Breast epithelium (tissue), 4 donors: ENCODE measurements at regions not wholly inside any gene's neighbourhood (a gene's known extent, or its start where the extent isn't known, plus 50 kb on each side); places are given as distances from the start of the nearest gene placed in this dataset.

ENCODE experiments used
- DNase-seq, 2 donors: peaks; one replicate each; pipeline ENCODE4 v3.0.0-alpha.2; 2019; ENCODE audit warnings: low spot score in 2 of 2
- H3K27ac ChIP-seq, 2 donors: fragments of 200-600 bp; sonication (generic) in 1 of 2; one replicate each; pipeline ENCODE4 v1.5.1; 2016 to 2019; ENCODE audit warnings: mild to moderate bottlenecking in 1 of 2
- H3K27me3 ChIP-seq, 2 donors: fragments of 200-600 bp; sonication (generic) in 1 of 2; one replicate each; pipeline versions ENCODE4 v1.5.1 to v1.6.0; 2017 to 2019; ENCODE audit warnings: control low read depth in 1 of 2, mild to moderate bottlenecking in 1 of 2
- H3K36me3 ChIP-seq: fragments of 200-600 bp; one replicate; pipeline ENCODE4 v1.5.1; 2019
- H3K4me1 ChIP-seq, 2 donors: fragments of 200-600 bp; sonication (generic); one replicate each; pipeline ENCODE4 v1.5.1; 2016 to 2019; ENCODE audit warnings: control low read depth in 1 of 2
- H3K4me3 ChIP-seq, 3 donors: fragments of 200-600 bp; sonication (generic); 1 replicate in 2 of 3; 2 replicates in 1 of 3; pipeline ENCODE4 v1.5.1; 2016 to 2019; ENCODE audit warnings: mild to moderate bottlenecking in 3 of 3, moderate library complexity in 2 of 3
- H3K9me3 ChIP-seq, 2 donors: fragments of 200-600 bp; sonication (generic) in 1 of 2; one replicate each; pipeline ENCODE4 v1.5.1; 2016 to 2019; ENCODE audit warnings: control low read depth in 1 of 2
- CTCF ChIP-seq, 3 donors: fragments of 450-650 bp; IDR thresholded peaks; one replicate each; pipeline ENCODE4 v1.5.1; 2016 to 2017; ENCODE audit warnings: antibody characterized with exemption in 3 of 3, mild to moderate bottlenecking in 3 of 3, moderate library complexity in 3 of 3
- POLR2A ChIP-seq: fragments of 450-650 bp; IDR thresholded peaks from one replicate; pipeline ENCODE4 v1.6.1; 2016; ENCODE audit warnings: antibody characterized with exemption, mild to moderate bottlenecking, moderate library complexity
- POLR2AphosphoS5 ChIP-seq, 3 donors: sonication (generic); formaldehyde crosslinking; IDR thresholded peaks; one replicate each; pipeline ENCODE4 v1.6.1; 2017; ENCODE audit warnings: antibody characterized with exemption in 3 of 3
- intact Hi-C: fragments of 100-400 bp; cut with DNase I; formaldehyde crosslinking; loops from one replicate; pipeline ENCODE4 v1.15.1; 2023; ENCODE audit warnings: low total_unique reads

DNA sequence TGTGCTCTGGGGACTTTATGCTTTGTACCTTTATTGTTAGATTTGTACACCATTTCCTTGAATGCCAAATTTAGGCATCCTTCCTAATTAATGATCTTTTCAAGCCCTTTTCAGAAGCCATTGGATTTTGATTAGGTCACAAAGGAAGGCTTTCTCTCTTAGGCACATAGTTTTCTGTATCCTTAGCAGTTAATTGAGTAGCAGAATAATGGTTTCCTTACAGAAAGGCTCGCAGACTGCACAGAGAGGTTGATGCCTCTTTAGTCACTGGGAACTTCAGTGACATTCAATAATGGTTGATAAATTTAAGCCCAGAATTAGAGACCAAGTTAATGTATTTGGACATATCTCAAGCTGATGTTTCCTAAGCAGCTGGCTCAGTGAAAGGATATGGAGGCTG is 139.1 kb upstream of the VGLL2 start:
- Histone ChIP-seq H3K36me3 (no peaks in the 10 kb centered on the region), H3K4me1 (no peaks in the 10 kb centered on the region), H3K4me3 (no peak overlapping the region), H3K9me3 (peaks cover 0 to 7% of the 10 kb centered on the region in 2 donors), H3K27ac (no peak overlapping the region), H3K27me3 (no peaks in the 10 kb centered on the region)
- TF ChIP-seq POLR2A (no peak), POLR2AphosphoS5 (IDR thresholded peaks at IDR 0.05) (no peak), CTCF (IDR thresholded peaks at IDR 0.05) (no peak)
- no peak for DNase-seq
- intact Hi-C loops, result no loop called here

DNA sequence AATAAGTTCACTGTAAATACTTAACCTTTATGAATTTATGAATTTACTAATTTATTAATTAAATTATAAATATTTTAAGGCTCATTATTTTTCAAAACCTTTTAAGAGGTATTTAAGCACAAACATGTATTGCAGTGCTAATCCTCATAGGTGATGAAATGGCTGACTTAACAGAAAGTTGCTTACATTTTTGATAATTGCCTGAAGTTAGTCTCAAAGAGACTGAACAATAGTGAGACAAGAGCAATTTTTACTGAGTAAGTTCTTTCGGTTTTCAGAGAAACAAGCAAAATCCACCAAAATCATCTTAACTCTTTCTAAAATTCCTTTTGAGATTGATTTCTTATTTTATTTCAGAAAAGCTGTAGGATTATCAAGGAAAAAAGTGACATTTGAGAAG is 137.3 kb upstream of the VGLL2 start:
- Histone ChIP-seq H3K27ac (no peak overlapping the region), H3K4me1 (no peaks in the 10 kb centered on the region), H3K36me3 (no peaks in the 10 kb centered on the region), H3K9me3 (peaks cover 0 to 6% of the 10 kb centered on the region in 2 donors), H3K27me3 (no peaks in the 10 kb centered on the region), H3K4me3 (no peak overlapping the region)
- intact Hi-C loops, result no loop called here
- no peak for DNase-seq
- TF ChIP-seq POLR2A (no peak), CTCF (IDR thresholded peaks at IDR 0.05) (no peak), POLR2AphosphoS5 (IDR thresholded peaks at IDR 0.05) (no peak)

- no peak for TF ChIP-seq POLR2A
- no peak for TF ChIP-seq POLR2AphosphoS5 (IDR thresholded peaks at IDR 0.05)
- TF ChIP-seq CTCF (IDR thresholded peaks at IDR 0.05), result no peak
- no peak for DNase-seq
- Histone ChIP-seq H3K4me3 (no peak overlapping the region), H3K27ac (no peak overlapping the region), H3K27me3 (no peaks in the 10 kb centered on the region), H3K9me3 (no peaks in the 10 kb centered on the region), H3K4me1 (no peaks in the 10 kb centered on the region), H3K36me3 (no peaks in the 10 kb centered on the region)
- intact Hi-C loops, result no loop called here
Measured at GRCh38 chr6:117130125-117130524, 135.2 kb upstream of the VGLL2 start.

GRCh38 chr6:117136702-117137101 is 128.7 kb upstream of the VGLL2 start:
- intact Hi-C loops, result no loop called here
- Histone ChIP-seq H3K36me3 (no peaks in the 10 kb centered on the region), H3K4me3 (no peak overlapping the region), H3K27ac (no peak overlapping the region), H3K9me3 (no peaks in the 10 kb centered on the region), H3K27me3 (no peaks in the 10 kb centered on the region), H3K4me1 (no peaks in the 10 kb centered on the region)
- TF ChIP-seq POLR2A (no peak), CTCF (IDR thresholded peaks at IDR 0.05) (no peak), POLR2AphosphoS5 (IDR thresholded peaks at IDR 0.05) (no peak)
- no peak for DNase-seq

DNA sequence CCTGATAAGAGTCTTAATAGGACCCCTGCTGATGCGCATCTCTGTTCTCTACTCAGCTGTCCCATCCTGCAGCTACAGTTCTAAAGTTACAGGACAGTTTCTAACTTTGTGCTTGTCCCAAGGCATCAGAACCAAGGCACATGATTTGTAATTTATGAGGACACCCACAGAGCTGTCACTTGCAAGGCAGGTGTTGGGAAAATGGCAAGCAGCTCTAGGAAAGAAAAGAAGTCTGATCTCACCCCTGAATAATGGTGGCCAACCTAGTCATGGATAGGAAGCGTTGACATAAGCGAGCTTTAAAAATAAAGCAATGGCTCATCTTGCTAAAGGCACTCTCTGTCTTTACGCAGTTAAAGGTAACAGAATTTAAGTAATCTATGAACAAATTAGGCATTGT is 127.6 kb upstream of the VGLL2 start:
- H3K27me3 ChIP-seq, result no peaks in the 10 kb centered on the region
- no peak overlapping the region for H3K4me3 ChIP-seq
- H3K4me1 ChIP-seq, result no peaks in the 10 kb centered on the region
- H3K36me3 ChIP-seq, result no peaks in the 10 kb centered on the region
- H3K27ac ChIP-seq, result no peak overlapping the region
- TF ChIP-seq CTCF (IDR thresholded peaks at IDR 0.05) (no peak), POLR2AphosphoS5 (IDR thresholded peaks at IDR 0.05) (no peak), POLR2A (no peak)
- no peak for DNase-seq
- no peaks in the 10 kb centered on the region for H3K9me3 ChIP-seq
- intact Hi-C loops, result no loop called here
